ENCODE measurements at regions not wholly inside any gene's neighbourhood (a gene's known extent, or its start where the extent isn't known, plus 50 kb on each side); places are given as distances from the start of the nearest gene placed in this dataset.

GRCh38 chr12:85369365-85370154 lies 89.5 kb downstream of the ALX1 start:
- DNase-seq (ENCODE audit: low read depth): no peak
- TF ChIP-seq CTCF (IDR thresholded peaks at IDR 0.05; ENCODE audit: low read depth, low read length, missing control alignments): no peak
- H3K4me3 ChIP-seq (ENCODE audit: low read depth, low read length): no peak overlapping the region

GRCh38 chr12:85373045-85373444 lies 93.0 kb downstream of the ALX1 start:
- no peak overlapping the region for H3K4me3 ChIP-seq (ENCODE audit: low read depth, low read length)
- no peak for DNase-seq (ENCODE audit: low read depth)
- no peak for TF ChIP-seq CTCF (IDR thresholded peaks at IDR 0.05; ENCODE audit: low read depth, low read length, missing control alignments)

GRCh38 chr12:85374981-85375380 lies 95.0 kb downstream of the ALX1 start:
- DNase-seq (ENCODE audit: low read depth): no peak
- H3K4me3 ChIP-seq (ENCODE audit: low read depth, low read length): no peak overlapping the region
- no peak for TF ChIP-seq CTCF (IDR thresholded peaks at IDR 0.05; ENCODE audit: low read depth, low read length, missing control alignments)

GRCh38 chr12:85385406-85385805 lies 105.4 kb downstream of the ALX1 start:
- no peak for DNase-seq (ENCODE audit: low read depth)
- TF ChIP-seq CTCF (IDR thresholded peaks at IDR 0.05; ENCODE audit: low read depth, low read length, missing control alignments): no peak
- H3K4me3 ChIP-seq (ENCODE audit: low read depth, low read length): no peak overlapping the region

- no peak for TF ChIP-seq CTCF (IDR thresholded peaks at IDR 0.05; ENCODE audit: low read depth, low read length, missing control alignments)
- H3K4me3 ChIP-seq (ENCODE audit: low read depth, low read length): no peak overlapping the region
- DNase-seq (ENCODE audit: low read depth): no peak
Measured at GRCh38 chr12:85390266-85390665, 110.2 kb downstream of the ALX1 start.

- H3K4me3 ChIP-seq (ENCODE audit: low read depth, low read length): no peak overlapping the region
- DNase-seq (ENCODE audit: low read depth): no peak
- TF ChIP-seq CTCF (IDR thresholded peaks at IDR 0.05; ENCODE audit: low read depth, low read length, missing control alignments): no peak
Measured at GRCh38 chr12:85392508-85392907, 112.5 kb downstream of the ALX1 start.

- DNase-seq (ENCODE audit: low read depth): no peak
- H3K4me3 ChIP-seq (ENCODE audit: low read depth, low read length): no peak overlapping the region
- no peak for TF ChIP-seq CTCF (IDR thresholded peaks at IDR 0.05; ENCODE audit: low read depth, low read length, missing control alignments)
Measured at GRCh38 chr12:85393606-85394005, 113.6 kb downstream of the ALX1 start.
